Sigmoid colon (tissue), 6 donors: ENCODE measurements at regions not wholly inside any gene's neighbourhood (a gene's known extent, or its start where the extent isn't known, plus 50 kb on each side); places are given as distances from the start of the nearest gene placed in this dataset.

Experiments used
- DNase-seq: peaks from one replicate; pipeline ENCODE4 v3.0.0-alpha.2; 2019
- H3K27ac ChIP-seq, 4 donors: fragments of 200-600 bp; sonication (generic); one replicate each; pipeline ENCODE4 v1.5.1; 2016 to 2019; ENCODE audit warnings: mild to moderate bottlenecking in 1 of 4
- H3K27me3 ChIP-seq, 3 donors: fragments of 200-600 bp; sonication (generic); one replicate each; pipeline ENCODE4 v1.5.1; 2019; ENCODE audit warnings: mild to moderate bottlenecking in 1 of 3
- H3K36me3 ChIP-seq, 4 donors: fragments of 200-600 bp; sonication (generic); one replicate each; pipeline ENCODE4 v1.5.1; 2016 to 2019
- H3K4me1 ChIP-seq, 4 donors: fragments of 200-600 bp; sonication (generic); one replicate each; pipeline ENCODE4 v1.5.1; 2017 to 2019
- H3K4me3 ChIP-seq, 4 donors: fragments of 200-600 bp; sonication (generic); one replicate each; pipeline ENCODE4 v1.5.1; 2017 to 2019; ENCODE audit warnings: mild to moderate bottlenecking in 2 of 4, moderate library complexity in 1 of 4
- H3K9me3 ChIP-seq, 4 donors: fragments of 200-600 bp in 3 of 4; sonication (generic) in 3 of 4; one replicate each; pipeline versions ENCODE4 v1.5.1 to v1.6.1; 2013 to 2019
- CTCF ChIP-seq, 4 experiments: fragments of 450-650 bp in 3 of 4; fragments of 200-600 bp in 1 of 4; IDR thresholded peaks; one replicate each; pipeline ENCODE4 v1.5.1; 2016 to 2019; ENCODE audit warnings: antibody characterized with exemption in 4 of 4, mild to moderate bottlenecking in 3 of 4, moderate library complexity in 2 of 4
- EP300 ChIP-seq, 4 donors: sonication (generic); formaldehyde crosslinking; IDR thresholded peaks; one replicate each; pipeline ENCODE4 v1.6.1; 2017; ENCODE audit warnings: antibody characterized with exemption in 4 of 4
- POLR2A ChIP-seq, 2 donors: fragments of 450-650 bp; IDR thresholded peaks; one replicate each; pipeline ENCODE4 v1.6.1; 2016; ENCODE audit warnings: antibody characterized with exemption in 2 of 2, mild to moderate bottlenecking in 2 of 2, moderate library complexity in 2 of 2
- POLR2AphosphoS5 ChIP-seq, 4 donors: sonication (generic); formaldehyde crosslinking; IDR thresholded peaks; one replicate each; pipeline ENCODE4 v1.6.1; 2017; ENCODE audit warnings: antibody characterized with exemption in 4 of 4
- WGBS, 2 donors: extraction: QIAGEN DNeasy Blood & Tissue Kit; methylation state at CpG; one replicate each; pipeline ENCODE4 v1.1.7; 2013; 5-methylcytosine and 5-hydroxymethylcytosine counted together
- intact Hi-C: fragments of 100-400 bp; cut with DNase I; formaldehyde crosslinking; loops from one replicate; pipeline ENCODE4 v1.15.1; 2023
- donor health status: healthy with polysubstance abuse.
- donor health status: healthy.

GRCh38 chr7:93723424-93724124, 149.1 kb upstream of the CALCR start:
- no peak for DNase-seq
- intact Hi-C loops, result no loop called here
- no peak overlapping the region for H3K27ac ChIP-seq
- H3K4me1 ChIP-seq, result peaks cover 0 to 14% (median 2%) of the 10 kb centered on the region in 4 donors
- WGBS, 2 donors, result 41 to 63% methylated on average over 3 of the region's 3 CpGs
- H3K36me3 ChIP-seq, result no peaks in the 10 kb centered on the region
- H3K27me3 ChIP-seq, result no peaks in the 10 kb centered on the region
- TF ChIP-seq POLR2AphosphoS5 (IDR thresholded peaks at IDR 0.05) (no peak), POLR2A (IDR thresholded peaks at IDR 0.05) (no peak), EP300 (IDR thresholded peaks at IDR 0.05) (no peak), CTCF (IDR thresholded peaks at IDR 0.05) (no peak)
- H3K4me3 ChIP-seq, result no peak overlapping the region
- H3K9me3 ChIP-seq, result no peaks in the 10 kb centered on the region

GRCh38 chr7:93720106-93720505, 145.6 kb upstream of the CALCR start:
- Histone ChIP-seq H3K27ac (no peak overlapping the region), H3K4me1 (peaks cover 0 to 14% (median 2%) of the 10 kb centered on the region in 4 donors), H3K36me3 (no peaks in the 10 kb centered on the region), H3K9me3 (no peaks in the 10 kb centered on the region), H3K27me3 (no peaks in the 10 kb centered on the region), H3K4me3 (no peak overlapping the region)
- TF ChIP-seq POLR2AphosphoS5 (IDR thresholded peaks at IDR 0.05) (peak in 1 of 4 donors; percentile 43), EP300 (IDR thresholded peaks at IDR 0.05) (no peak), POLR2A (IDR thresholded peaks at IDR 0.05) (no peak), CTCF (IDR thresholded peaks at IDR 0.05) (no peak)
- intact Hi-C loops, result no loop called here
- no peak for DNase-seq

- no peak for DNase-seq
- Histone ChIP-seq H3K27ac (no peak overlapping the region), H3K4me3 (no peak overlapping the region), H3K9me3 (no peaks in the 10 kb centered on the region), H3K36me3 (no peaks in the 10 kb centered on the region), H3K27me3 (no peaks in the 10 kb centered on the region), H3K4me1 (peaks cover 0 to 14% (median 2%) of the 10 kb centered on the region in 4 donors)
- WGBS, 2 donors, result 50 to 75% methylated on average over 1 of the region's 1 CpG
- intact Hi-C loops, result no loop called here
- TF ChIP-seq POLR2A (IDR thresholded peaks at IDR 0.05) (no peak), EP300 (IDR thresholded peaks at IDR 0.05) (no peak), POLR2AphosphoS5 (IDR thresholded peaks at IDR 0.05) (no peak), CTCF (IDR thresholded peaks at IDR 0.05) (no peak)
Observed at GRCh38 chr7:93719546-93719945, 145.0 kb upstream of the CALCR start.

GRCh38 chr7:93717217-93717900, 142.8 kb upstream of the CALCR start:
- 48 to 76% methylated on average over 1 of the region's 1 CpG for WGBS, 2 donors
- TF ChIP-seq CTCF (IDR thresholded peaks at IDR 0.05), result no peak
- TF ChIP-seq EP300 (IDR thresholded peaks at IDR 0.05), result no peak
- TF ChIP-seq POLR2A (IDR thresholded peaks at IDR 0.05), result no peak
- no peak for TF ChIP-seq POLR2AphosphoS5 (IDR thresholded peaks at IDR 0.05)
- Histone ChIP-seq H3K27ac (no peak overlapping the region), H3K4me1 (peaks cover 0 to 14% (median 2%) of the 10 kb centered on the region in 4 donors), H3K27me3 (no peaks in the 10 kb centered on the region), H3K36me3 (no peaks in the 10 kb centered on the region), H3K4me3 (no peak overlapping the region), H3K9me3 (no peaks in the 10 kb centered on the region)
- intact Hi-C loops, result no loop called here
- DNase-seq, result no peak
